ENCODE measurements at regions not wholly inside any gene's neighbourhood (a gene's known extent, or its start where the extent isn't known, plus 50 kb on each side); places are given as distances from the start of the nearest gene placed in this dataset.

GRCh38 chr6:163661272-163661671, 246.8 kb downstream of the QKI start:
- in situ Hi-C loops (cut with MboI; ENCODE audit: low pct_ligation_motif_present in 1 of 4, low pct_unique_long_range_greater_than_20kb in 1 of 4, low sequenced_read_pairs in 3 of 4): no loop called here

GRCh38 chr6:163659803-163660202, 245.3 kb downstream of the QKI start:
- Histone ChIP-seq H3K9me3 (no peaks in the 10 kb centered on the region), H3K4me3 (no peak overlapping the region), H3K4me1 (no peaks in the 10 kb centered on the region), H3K36me3 (no peaks in the 10 kb centered on the region), H3K27me3 (no peaks in the 10 kb centered on the region), H3K27ac (no peak overlapping the region)
- intact Hi-C loops (cut with DNase I; ENCODE audit: low total_unique reads) (no loop called here), in situ Hi-C loops (cut with MboI; ENCODE audit: low pct_ligation_motif_present in 1 of 4, low pct_unique_long_range_greater_than_20kb in 1 of 4, low sequenced_read_pairs in 3 of 4) (no loop called here)
- 88 to 100% methylated on average over 2 to 4 of the region's 4 CpGs for WGBS, 2 donors (ENCODE audit: low coverage in 1 of 2)
- DNase-seq: no peak
- TF ChIP-seq, protein P1, sequence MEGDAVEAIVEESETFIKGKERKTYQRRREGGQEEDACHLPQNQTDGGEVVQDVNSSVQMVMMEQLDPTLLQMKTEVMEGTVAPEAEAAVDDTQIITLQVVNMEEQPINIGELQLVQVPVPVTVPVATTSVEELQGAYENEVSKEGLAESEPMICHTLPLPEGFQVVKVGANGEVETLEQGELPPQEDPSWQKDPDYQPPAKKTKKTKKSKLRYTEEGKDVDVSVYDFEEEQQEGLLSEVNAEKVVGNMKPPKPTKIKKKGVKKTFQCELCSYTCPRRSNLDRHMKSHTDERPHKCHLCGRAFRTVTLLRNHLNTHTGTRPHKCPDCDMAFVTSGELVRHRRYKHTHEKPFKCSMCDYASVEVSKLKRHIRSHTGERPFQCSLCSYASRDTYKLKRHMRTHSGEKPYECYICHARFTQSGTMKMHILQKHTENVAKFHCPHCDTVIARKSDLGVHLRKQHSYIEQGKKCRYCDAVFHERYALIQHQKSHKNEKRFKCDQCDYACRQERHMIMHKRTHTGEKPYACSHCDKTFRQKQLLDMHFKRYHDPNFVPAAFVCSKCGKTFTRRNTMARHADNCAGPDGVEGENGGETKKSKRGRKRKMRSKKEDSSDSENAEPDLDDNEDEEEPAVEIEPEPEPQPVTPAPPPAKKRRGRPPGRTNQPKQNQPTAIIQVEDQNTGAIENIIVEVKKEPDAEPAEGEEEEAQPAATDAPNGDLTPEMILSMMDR (IDR thresholded peaks at IDR 0.05): no peak
- no peak for TF ChIP-seq POLR2AphosphoS5 (IDR thresholded peaks at IDR 0.05)
- no peak for TF ChIP-seq EP300 (IDR thresholded peaks at IDR 0.05; ENCODE audit: low read depth)
- no peak for TF ChIP-seq POLR2A (IDR thresholded peaks at IDR 0.05)

More at GRCh38 chr6:163661272-163661671, 246.8 kb downstream of the QKI start:
- TF ChIP-seq POLR2A (IDR thresholded peaks at IDR 0.05): no peak
- TF ChIP-seq, protein P1 (IDR thresholded peaks at IDR 0.05): no peak
- no peak for TF ChIP-seq EP300 (IDR thresholded peaks at IDR 0.05; ENCODE audit: low read depth)
- TF ChIP-seq POLR2AphosphoS5 (IDR thresholded peaks at IDR 0.05): no peak
- Histone ChIP-seq H3K4me3 (no peak overlapping the region), H3K27me3 (no peaks in the 10 kb centered on the region), H3K36me3 (no peaks in the 10 kb centered on the region), H3K9me3 (no peaks in the 10 kb centered on the region), H3K4me1 (no peaks in the 10 kb centered on the region), H3K27ac (no peak overlapping the region)
- DNase-seq: no peak
- WGBS, 2 donors (ENCODE audit: low coverage in 1 of 2): 36% methylated on average over 1 of the region's 1 CpG; no CpG with 5 or more reads in 1 of the 2 donors
- intact Hi-C loops (cut with DNase I; ENCODE audit: low total_unique reads): no loop called here

- H3K4me1 ChIP-seq: no peaks in the 10 kb centered on the region
- 67 to 79% methylated on average over 3 to 7 of the region's 7 CpGs for WGBS, 2 donors (ENCODE audit: low coverage in 1 of 2)
- H3K27ac ChIP-seq: no peak overlapping the region
- intact Hi-C loops (cut with DNase I; ENCODE audit: low total_unique reads): no loop called here
- no peaks in the 10 kb centered on the region for H3K27me3 ChIP-seq
- in situ Hi-C loops (cut with MboI; ENCODE audit: low pct_ligation_motif_present in 1 of 4, low pct_unique_long_range_greater_than_20kb in 1 of 4, low sequenced_read_pairs in 3 of 4): no loop called here
- no peak overlapping the region for H3K4me3 ChIP-seq
- DNase-seq: no peak
- no peaks in the 10 kb centered on the region for H3K36me3 ChIP-seq
- TF ChIP-seq POLR2AphosphoS5 (IDR thresholded peaks at IDR 0.05): no peak
- TF ChIP-seq, protein P1 (IDR thresholded peaks at IDR 0.05): no peak
- TF ChIP-seq EP300 (IDR thresholded peaks at IDR 0.05; ENCODE audit: low read depth): no peak
- TF ChIP-seq POLR2A (IDR thresholded peaks at IDR 0.05): no peak
- H3K9me3 ChIP-seq: no peaks in the 10 kb centered on the region
These were observed 241.0 kb downstream of the QKI start for GRCh38 chr6:163655217-163656121.

DNA sequence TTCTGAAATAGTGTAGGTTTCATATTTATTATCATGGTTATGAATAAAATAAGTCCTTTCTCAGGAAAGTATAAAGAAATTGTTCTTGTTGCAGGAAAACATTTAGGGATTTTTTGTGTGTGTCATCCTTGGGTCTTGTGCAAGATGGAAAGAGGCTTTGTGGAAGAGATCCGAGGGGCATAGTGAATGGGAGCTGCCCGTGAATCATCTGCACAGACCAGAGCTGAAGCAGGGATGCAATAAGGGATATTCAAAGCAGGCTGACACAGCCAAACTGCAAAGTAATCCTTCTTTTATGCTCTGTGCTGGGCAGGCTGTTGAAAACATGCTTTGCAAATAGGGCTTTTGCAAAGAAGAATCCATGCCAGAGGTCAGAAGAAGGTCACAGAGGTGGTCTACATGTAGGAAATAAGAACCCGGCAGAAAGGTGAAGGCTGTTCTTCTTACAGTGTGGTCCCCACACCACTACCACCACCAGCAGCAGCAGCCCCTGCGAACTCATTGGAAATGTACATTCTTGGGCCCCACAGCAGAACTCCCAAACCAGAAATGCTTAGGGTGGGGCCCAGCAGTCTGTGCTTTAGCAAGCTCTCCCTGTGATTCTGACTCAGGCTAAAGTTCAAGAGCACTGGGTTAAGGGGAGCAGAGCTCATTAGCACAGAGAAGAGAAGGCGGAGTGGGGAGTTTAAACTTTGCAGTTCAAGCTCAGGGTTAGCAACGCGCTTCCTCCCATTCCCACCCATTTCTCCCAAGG, 237.6 kb downstream of the QKI start:
- no peaks in the 10 kb centered on the region for H3K27me3 ChIP-seq
- H3K4me1 ChIP-seq: no peaks in the 10 kb centered on the region
- in situ Hi-C loops (cut with MboI; ENCODE audit: low pct_ligation_motif_present in 1 of 4, low pct_unique_long_range_greater_than_20kb in 1 of 4, low sequenced_read_pairs in 3 of 4): no loop called here
- intact Hi-C loops (cut with DNase I; ENCODE audit: low total_unique reads): no loop called here
- TF ChIP-seq EP300 (IDR thresholded peaks at IDR 0.05; ENCODE audit: low read depth) (no peak), POLR2AphosphoS5 (IDR thresholded peaks at IDR 0.05) (no peak), POLR2A (IDR thresholded peaks at IDR 0.05) (no peak)
- TF ChIP-seq, protein P1 (IDR thresholded peaks at IDR 0.05): no peak
- H3K9me3 ChIP-seq: no peaks in the 10 kb centered on the region
- no peak for DNase-seq
- no peak overlapping the region for H3K27ac ChIP-seq
- no peaks in the 10 kb centered on the region for H3K36me3 ChIP-seq
- 69 to 100% methylated on average over 2 to 7 of the region's 7 CpGs for whole genome bisulfite sequencing, 2 donors (ENCODE audit: low coverage in 1 of 2)
- no peak overlapping the region for H3K4me3 ChIP-seq
